Skeletal muscle satellite cell (primary cell): ENCODE measurements at regions not wholly inside any gene's neighbourhood (a gene's known extent, or its start where the extent isn't known, plus 50 kb on each side); places are given as distances from the start of the nearest gene placed in this dataset.

Source experiments
- H3K27me3 ChIP-seq: 2 replicates; pipeline ENCODE4 v1.7.0; 2013; ENCODE audit warnings: low read length; ENCODE audit not compliant: control insufficient read depth, insufficient read depth
- H3K36me3 ChIP-seq: 2 replicates; pipeline ENCODE4 v1.7.0; 2013; ENCODE audit warnings: mild to moderate bottlenecking, control low read depth, low read length; ENCODE audit not compliant: insufficient read depth
- H3K4me1 ChIP-seq: 2 replicates; pipeline ENCODE4 v1.7.0; 2013; ENCODE audit warnings: low read length; ENCODE audit not compliant: control insufficient read depth, insufficient read depth
- H3K4me2 ChIP-seq: 2 replicates; pipeline ENCODE4 v1.7.0; 2013; ENCODE audit warnings: mild to moderate bottlenecking, low read length
- H3K4me3 ChIP-seq: 2 replicates; pipeline ENCODE4 v1.7.0; 2013; ENCODE audit warnings: low read length
- H3K9ac ChIP-seq: 2 replicates; pipeline ENCODE4 v1.7.0; 2013; ENCODE audit warnings: mild to moderate bottlenecking, low read depth, low read length, moderate library complexity
- H3K9me3 ChIP-seq: replicated peaks from 2 replicates; pipeline ENCODE4 v1.7.0; 2013; ENCODE audit warnings: mild to moderate bottlenecking, control low read depth, low read length

DNA sequence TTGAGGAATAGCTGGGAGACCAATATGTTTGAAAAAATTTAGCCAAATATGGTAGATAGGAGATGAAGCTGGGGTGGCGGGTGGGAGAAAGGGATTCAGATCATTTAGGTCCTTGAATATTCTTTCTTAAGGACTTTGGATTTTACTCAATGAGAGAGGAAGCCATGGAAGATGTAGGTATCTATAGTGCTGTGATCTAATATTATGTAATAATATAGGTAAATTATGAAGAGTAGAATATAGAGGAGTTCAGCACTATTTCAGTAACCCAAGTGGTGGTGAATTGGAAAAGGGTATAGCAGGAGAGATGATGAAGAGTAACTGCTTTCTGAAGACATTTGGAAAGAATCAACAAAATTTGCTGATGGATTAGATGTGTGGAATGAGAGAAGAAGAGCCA is 417.6 kb downstream of the UTRN start:
- no peak overlapping the region for H3K9ac ChIP-seq
- no peak overlapping the region for H3K4me3 ChIP-seq
- H3K4me2 ChIP-seq, result no peak overlapping the region
- H3K27me3 ChIP-seq, result no peaks in the 10 kb centered on the region
- no peaks in the 10 kb centered on the region for H3K9me3 ChIP-seq
- peaks cover 6% of the 10 kb centered on the region for H3K36me3 ChIP-seq
- no peaks in the 10 kb centered on the region for H3K4me1 ChIP-seq

DNA sequence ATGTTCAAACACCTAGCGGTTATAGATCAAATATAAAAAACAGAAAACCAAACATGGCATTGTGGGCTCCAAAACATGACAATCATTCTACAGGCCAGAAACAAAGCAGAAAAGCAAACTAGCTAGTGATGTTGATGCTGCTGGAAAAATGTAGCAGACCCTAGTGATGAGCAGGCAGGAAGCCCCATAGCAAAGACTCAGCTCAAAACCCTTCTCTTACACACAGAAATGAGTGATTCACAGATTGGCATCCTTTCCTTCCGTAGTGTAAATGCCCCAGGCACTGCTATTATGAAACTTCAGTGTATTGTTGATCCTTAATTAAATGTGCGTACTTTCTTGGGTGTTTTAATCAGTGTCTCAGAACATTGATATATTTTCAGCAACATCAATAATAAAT is 425.1 kb downstream of the UTRN start:
- Histone ChIP-seq H3K36me3 (no peaks in the 10 kb centered on the region), H3K4me2 (peak overlapping the region; percentile 26), H3K4me3 (no peak overlapping the region), H3K9ac (no peak overlapping the region), H3K27me3 (no peaks in the 10 kb centered on the region), H3K9me3 (no peaks in the 10 kb centered on the region), H3K4me1 (peaks cover 21% of the 10 kb centered on the region)

DNA sequence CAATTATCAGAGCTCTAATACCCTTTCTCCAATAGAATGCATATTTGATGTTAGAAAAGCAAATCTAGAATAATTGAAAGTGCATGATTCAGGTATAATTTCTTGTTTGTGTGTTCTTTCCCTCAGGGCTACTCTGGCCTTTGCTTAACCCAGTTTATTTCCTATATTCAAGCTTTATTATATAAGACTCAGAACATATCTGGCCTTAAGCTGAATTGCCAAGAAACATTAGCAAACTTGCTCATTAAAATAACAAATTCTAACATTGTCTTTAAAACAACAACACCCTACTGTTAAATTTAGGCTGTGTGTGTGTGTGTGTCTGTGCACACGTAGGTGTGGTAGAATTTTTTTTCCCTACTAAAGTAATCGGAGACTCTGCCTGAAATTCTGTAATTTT is 426.5 kb downstream of the UTRN start:
- no peak overlapping the region for H3K4me3 ChIP-seq
- H3K27me3 ChIP-seq, result no peaks in the 10 kb centered on the region
- no peak overlapping the region for H3K9ac ChIP-seq
- no peaks in the 10 kb centered on the region for H3K9me3 ChIP-seq
- no peak overlapping the region for H3K4me2 ChIP-seq
- H3K4me1 ChIP-seq, result peaks cover 26% of the 10 kb centered on the region
- H3K36me3 ChIP-seq, result no peaks in the 10 kb centered on the region

DNA sequence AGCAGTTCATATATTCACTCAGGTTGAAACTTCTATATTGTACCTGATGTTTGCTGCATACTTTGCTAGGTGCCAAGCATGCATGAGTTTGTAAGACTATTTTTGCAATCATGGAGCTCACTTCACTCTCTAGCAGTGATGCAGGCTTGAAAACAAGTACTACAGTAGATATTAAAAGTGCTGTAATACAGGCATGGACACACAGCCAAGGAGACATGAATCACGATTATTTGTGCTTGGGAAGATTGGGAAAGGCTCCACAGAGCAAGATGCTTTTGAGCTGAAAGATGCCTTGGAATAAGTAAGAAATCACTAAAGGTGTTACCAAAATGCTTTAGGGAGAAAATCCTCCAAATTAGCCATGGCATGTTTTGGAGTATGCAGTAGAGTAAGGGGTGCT is 427.4 kb downstream of the UTRN start:
- H3K9ac ChIP-seq, result no peak overlapping the region
- no peaks in the 10 kb centered on the region for H3K9me3 ChIP-seq
- no peaks in the 10 kb centered on the region for H3K27me3 ChIP-seq
- H3K4me3 ChIP-seq, result no peak overlapping the region
- no peak overlapping the region for H3K4me2 ChIP-seq
- H3K4me1 ChIP-seq, result peaks cover 26% of the 10 kb centered on the region
- H3K36me3 ChIP-seq, result no peaks in the 10 kb centered on the region

DNA sequence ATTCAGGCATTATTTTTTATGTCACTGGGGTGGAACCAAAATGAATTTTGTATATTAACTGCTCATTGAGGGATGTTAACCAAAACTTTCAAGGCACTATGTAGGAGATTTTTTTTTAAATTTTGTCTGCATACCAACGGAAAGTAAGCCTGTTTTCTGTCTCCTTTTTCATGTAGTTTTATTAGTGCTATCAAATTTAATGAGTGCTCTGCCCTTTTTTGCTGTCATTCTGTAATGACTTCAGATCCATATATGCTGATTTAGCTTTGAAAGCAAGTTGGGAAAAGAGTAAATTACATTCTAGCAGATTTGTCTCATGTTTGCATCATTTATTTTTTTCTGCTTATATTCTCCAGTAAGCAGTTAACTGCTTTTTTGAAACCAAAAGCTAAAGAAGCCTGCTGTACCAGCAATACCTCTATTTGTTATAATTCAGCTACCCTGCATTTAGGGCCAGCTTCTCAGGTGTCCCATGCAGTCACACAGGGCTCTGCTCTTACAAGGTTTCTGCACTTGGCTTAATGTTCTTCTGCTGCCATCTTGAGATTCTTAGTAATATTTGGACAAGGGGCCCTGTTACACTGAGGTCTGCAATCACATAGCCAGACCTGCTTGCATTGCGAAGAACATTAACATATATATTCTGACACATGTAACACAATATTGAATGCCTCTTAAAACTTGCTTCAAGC is 429.0 kb downstream of the UTRN start:
- Histone ChIP-seq H3K4me3 (no peak overlapping the region), H3K4me2 (no peak overlapping the region), H3K27me3 (no peaks in the 10 kb centered on the region), H3K4me1 (peaks cover 35% of the 10 kb centered on the region), H3K9me3 (no peaks in the 10 kb centered on the region), H3K36me3 (no peaks in the 10 kb centered on the region), H3K9ac (no peak overlapping the region)

DNA sequence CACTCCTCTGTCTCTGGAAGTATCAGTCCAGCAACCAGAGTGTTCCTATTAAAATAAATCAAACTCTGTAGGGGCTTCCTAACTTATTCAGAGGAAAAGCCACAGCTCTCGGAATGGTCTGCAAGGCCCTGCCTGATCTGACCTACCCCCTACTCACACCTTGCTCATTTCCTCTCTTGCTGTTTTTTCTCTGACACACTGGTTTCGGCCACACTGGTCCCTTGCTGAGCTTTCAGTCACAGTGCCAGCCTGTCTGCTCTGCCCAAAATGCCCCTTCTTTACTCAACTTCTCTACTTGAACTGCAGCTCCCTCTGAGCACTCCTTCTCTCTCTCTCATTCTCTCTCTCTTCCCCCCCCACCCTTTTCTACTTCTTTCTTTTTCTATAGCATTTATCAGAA is 430.2 kb downstream of the UTRN start:
- H3K4me2 ChIP-seq, result no peak overlapping the region
- no peak overlapping the region for H3K9ac ChIP-seq
- H3K4me1 ChIP-seq, result peaks cover 28% of the 10 kb centered on the region
- H3K9me3 ChIP-seq, result no peaks in the 10 kb centered on the region
- no peaks in the 10 kb centered on the region for H3K27me3 ChIP-seq
- H3K36me3 ChIP-seq, result no peaks in the 10 kb centered on the region
- H3K4me3 ChIP-seq, result no peak overlapping the region

DNA sequence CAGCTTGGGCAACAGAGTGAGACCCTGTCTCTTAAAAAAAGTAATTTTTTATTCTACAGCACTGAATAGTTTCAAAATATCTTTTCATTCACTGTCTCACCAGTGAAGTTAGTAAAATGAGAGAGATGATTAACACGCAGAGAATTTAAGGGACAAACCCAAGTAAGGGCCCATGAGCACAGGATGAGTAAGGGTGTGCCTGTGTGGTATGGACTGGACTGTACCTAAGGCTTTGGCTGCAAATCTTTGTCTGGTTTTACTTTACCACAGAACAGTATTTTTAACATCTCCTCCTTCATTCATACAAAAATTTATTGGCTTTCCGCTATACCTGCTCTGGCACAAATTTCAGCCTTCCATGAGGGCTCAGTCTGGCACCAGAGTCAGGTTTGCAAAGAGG is 433.3 kb downstream of the UTRN start:
- Histone ChIP-seq H3K4me3 (no peak overlapping the region), H3K4me2 (no peak overlapping the region), H3K27me3 (no peaks in the 10 kb centered on the region), H3K9me3 (no peaks in the 10 kb centered on the region), H3K9ac (no peak overlapping the region), H3K4me1 (peaks cover 25% of the 10 kb centered on the region), H3K36me3 (no peaks in the 10 kb centered on the region)

DNA sequence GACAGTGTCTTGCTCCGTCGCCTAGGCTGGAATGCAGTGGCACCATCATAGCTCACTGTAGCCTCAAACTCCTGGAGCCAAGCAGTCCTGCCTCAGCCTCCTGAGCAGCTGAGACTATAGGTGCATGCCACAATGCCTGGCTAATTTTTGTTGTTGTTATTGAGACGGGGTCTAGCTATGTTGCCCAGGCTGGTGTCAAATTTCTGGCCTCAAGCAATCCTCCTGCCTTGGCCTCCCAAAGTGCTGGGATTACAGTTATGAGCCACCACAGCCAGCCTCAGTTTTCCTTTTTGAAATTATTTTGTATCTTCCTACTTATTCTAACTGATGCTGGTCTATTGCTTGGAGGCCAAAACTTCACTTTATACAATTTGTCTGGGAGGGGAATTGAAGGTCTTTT is 436.1 kb downstream of the UTRN start:
- Histone ChIP-seq H3K4me2 (no peak overlapping the region), H3K27me3 (no peaks in the 10 kb centered on the region), H3K9ac (no peak overlapping the region), H3K9me3 (no peaks in the 10 kb centered on the region), H3K4me3 (no peak overlapping the region), H3K4me1 (peaks cover 18% of the 10 kb centered on the region), H3K36me3 (no peaks in the 10 kb centered on the region)

DNA sequence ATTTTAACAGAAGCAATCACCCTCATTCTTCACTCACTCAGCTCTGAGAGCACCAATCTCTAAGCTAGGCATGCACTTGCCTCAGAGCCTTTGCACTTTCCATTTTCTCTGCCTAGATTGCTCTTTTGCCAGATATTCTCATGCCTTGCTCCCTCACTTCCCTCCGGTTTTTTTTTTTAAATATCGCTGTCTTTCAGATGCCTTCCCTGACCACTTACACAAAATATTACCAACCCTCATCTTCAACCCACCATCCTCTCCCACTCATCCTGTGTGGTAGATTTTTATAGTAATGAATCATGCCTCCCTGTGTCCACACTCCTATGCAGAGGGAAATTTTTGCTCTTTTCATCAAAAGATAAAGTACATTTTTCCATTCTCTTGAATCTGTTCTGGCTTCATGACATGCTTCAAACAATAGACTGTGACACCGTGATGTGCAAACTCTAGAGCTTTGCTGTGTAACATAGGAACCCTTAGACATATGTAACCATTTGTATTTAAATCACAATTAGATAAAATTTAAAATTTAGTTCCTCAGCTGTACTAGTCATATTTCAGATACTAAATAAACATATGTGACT is 437.1 kb downstream of the UTRN start:
- Histone ChIP-seq H3K4me2 (peak overlapping the region; percentile 16), H3K9ac (no peak overlapping the region), H3K36me3 (no peaks in the 10 kb centered on the region), H3K27me3 (no peaks in the 10 kb centered on the region), H3K4me3 (no peak overlapping the region), H3K9me3 (no peaks in the 10 kb centered on the region), H3K4me1 (peaks cover 18% of the 10 kb centered on the region)

DNA sequence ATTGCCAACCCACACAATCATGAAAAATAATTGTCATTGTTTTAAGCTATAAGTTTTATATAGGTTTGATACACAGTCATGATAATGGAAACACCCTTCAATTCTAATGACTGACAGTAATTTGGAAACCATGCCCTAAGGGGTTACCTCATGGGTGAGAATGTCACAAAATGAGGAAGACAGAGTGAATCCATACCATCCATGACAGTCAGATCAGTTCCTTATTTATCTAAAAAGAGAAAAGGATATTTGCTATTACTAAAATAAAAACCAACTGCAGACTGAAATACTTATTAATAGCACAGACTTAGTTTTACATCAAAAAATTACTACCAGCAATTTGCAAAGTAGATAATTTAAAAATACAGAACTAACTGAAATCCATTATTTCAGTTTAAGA is 437.8 kb downstream of the UTRN start:
- no peak overlapping the region for H3K9ac ChIP-seq
- H3K4me2 ChIP-seq, result no peak overlapping the region
- H3K36me3 ChIP-seq, result no peaks in the 10 kb centered on the region

DNA sequence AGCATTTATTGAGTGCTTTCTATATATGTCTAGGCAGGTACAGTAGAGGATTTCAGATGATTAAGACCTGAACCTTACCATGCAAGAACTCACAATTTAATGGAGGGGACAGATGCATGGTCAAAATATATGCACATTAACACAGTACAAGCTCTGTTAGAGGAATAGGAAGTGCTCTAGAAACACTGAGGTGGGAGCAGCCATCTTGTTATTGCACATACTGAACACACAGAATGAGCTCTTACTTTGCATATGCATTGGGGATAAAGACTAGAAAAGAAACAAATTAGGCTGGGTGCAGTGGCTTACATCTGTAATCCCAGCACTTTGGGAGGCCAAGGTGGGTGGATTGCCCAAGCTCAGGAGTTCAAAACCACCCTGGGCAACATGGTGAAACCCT is 438.3 kb downstream of the UTRN start:
- Histone ChIP-seq H3K4me1 (peaks cover 14% of the 10 kb centered on the region), H3K9me3 (no peaks in the 10 kb centered on the region), H3K27me3 (no peaks in the 10 kb centered on the region), H3K36me3 (no peaks in the 10 kb centered on the region), H3K4me2 (no peak overlapping the region), H3K9ac (no peak overlapping the region), H3K4me3 (no peak overlapping the region)

More for the DNA sequence above, 437.8 kb downstream of the UTRN start:
- Histone ChIP-seq H3K4me3 (no peak overlapping the region), H3K4me1 (peaks cover 18% of the 10 kb centered on the region), H3K27me3 (no peaks in the 10 kb centered on the region), H3K9me3 (no peaks in the 10 kb centered on the region)

DNA sequence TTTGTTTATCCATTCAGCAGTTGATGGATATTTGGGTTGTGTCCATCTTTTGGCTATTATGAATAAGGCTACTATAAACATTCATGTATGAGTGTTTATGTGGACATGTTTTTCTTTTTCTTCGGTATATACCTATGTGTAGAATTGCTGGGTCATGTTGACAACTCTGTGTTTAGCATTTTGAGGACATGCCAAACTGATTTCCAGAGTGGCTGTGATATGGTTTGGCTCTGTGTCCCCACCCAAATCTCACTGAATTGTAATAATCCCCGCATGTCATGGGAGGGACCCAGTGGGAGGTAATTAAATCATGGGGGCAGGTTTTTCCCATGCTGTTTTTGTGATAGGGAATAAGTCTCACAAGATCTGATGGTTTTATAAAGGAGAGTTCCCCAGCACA is 439.7 kb downstream of the UTRN start:
- H3K36me3 ChIP-seq, result no peaks in the 10 kb centered on the region
- H3K9ac ChIP-seq, result no peak overlapping the region
- H3K4me3 ChIP-seq, result no peak overlapping the region
- H3K4me2 ChIP-seq, result no peak overlapping the region
- H3K4me1 ChIP-seq, result peaks cover 10% of the 10 kb centered on the region
- H3K9me3 ChIP-seq, result no peaks in the 10 kb centered on the region
- H3K27me3 ChIP-seq, result no peaks in the 10 kb centered on the region
